GM12878 (cell line): ENCODE measurements at regions not wholly inside any gene's neighbourhood (a gene's known extent, or its start where the extent isn't known, plus 50 kb on each side); places are given as distances from the start of the nearest gene placed in this dataset.
A peak's percentile ranks its signal among the peaks of the same experiment; 100 is the strongest.

Experiments
- ATAC-seq: fragments of 200-7000 bp; cut with Tn5 transposase; 3 replicates; pipeline ENCODE4 v1.9.1; 2020; ENCODE audit warnings: mild to moderate bottlenecking, moderate library complexity
- BruUV-seq: library from RNA; stranded (reverse); fragments of 400-500 nt; replicated peaks from 2 replicates; lab custom pipeline; 2021; lab: Mats Ljungman, UMichigan
- CTCF ChIA-PET: fragments of 300-600 bp; sonication (Branson Sonifier 250); formaldehyde crosslinking; extraction: SDS; loops from one replicate; lab custom pipeline; 2021; ENCODE audit warnings: inconsistent platforms; lab: Yijun Ruan, JAX
- POLR2A ChIA-PET: fragments of 350-600 bp; formaldehyde crosslinking; extraction: SDS; loops from one replicate; lab custom pipeline; 2021; ENCODE audit warnings: inconsistent platforms; lab: Charles Lee
- RAD21 ChIA-PET: fragments of 300-600 bp; sonication (Branson Sonifier 250); formaldehyde crosslinking; loops from one replicate; lab custom pipeline; 2023; ENCODE audit warnings: antibody characterized with exemption; ENCODE audit not compliant: unreplicated experiment; lab: Charles Lee
- SMC1A ChIA-PET: fragments of 300-600 bp; sonication (Branson Sonifier 250); formaldehyde crosslinking; loops from one replicate; lab custom pipeline; 2023; ENCODE audit not compliant: unreplicated experiment, uncharacterized antibody; lab: Charles Lee
- DNase-seq: peaks from one replicate; pipeline ENCODE4 v3.0.0-alpha.2; 2011; ENCODE audit warnings: low read depth, low spot score
- FAIRE-seq: peaks from 3 replicates; lab custom pipeline; 2011; peaks lifted over from hg19 to GRCh38; lab: Jason Lieb, UNC
- H2AFZ ChIP-seq: 2 replicates; pipeline ENCODE4 v1.6.0; 2011; ENCODE audit warnings: low read depth, low read length, control low read depth; ENCODE audit not compliant: control insufficient read depth
- H3K27ac ChIP-seq: 2 replicates; pipeline ENCODE4 v1.5.1; 2011; ENCODE audit warnings: control low read depth; ENCODE audit not compliant: control insufficient read depth, insufficient read depth
- H3K27me3 ChIP-seq, 2 experiments: replicated peaks in 1 of 2; 2 replicates each; pipeline versions ENCODE4 v1.6.0 to v1.6.1; 2011; ENCODE audit warnings: low read length in 1 of 2; ENCODE audit not compliant: control insufficient read depth in 2 of 2, insufficient read depth in 2 of 2
- H3K36me3 ChIP-seq, 2 experiments: 2 replicates each; pipeline ENCODE4 v1.5.1; 2011; ENCODE audit warnings: low read length in 1 of 2; ENCODE audit not compliant: control insufficient read depth in 2 of 2, insufficient read depth in 2 of 2
- H3K4me1 ChIP-seq: 2 replicates; pipeline ENCODE4 v1.6.1; 2011; ENCODE audit warnings: mild to moderate bottlenecking, low read length, moderate library complexity, mixed read lengths; ENCODE audit not compliant: control insufficient read depth, insufficient read depth
- H3K4me2 ChIP-seq: 2 replicates; pipeline ENCODE4 v1.6.0; 2011; ENCODE audit warnings: control low read depth; ENCODE audit not compliant: control insufficient read depth, insufficient read depth
- H3K4me3 ChIP-seq: fragments of 200-600 bp; sonication (generic); 2 replicates; pipeline ENCODE4 v1.5.1; 2016
- H3K79me2 ChIP-seq: 2 replicates; pipeline ENCODE4 v1.6.0; 2011; ENCODE audit warnings: low read length; ENCODE audit not compliant: control insufficient read depth, insufficient read depth
- H3K9ac ChIP-seq: 2 replicates; pipeline ENCODE4 v1.8.0; 2011; ENCODE audit warnings: low read length, control low read depth, mixed read lengths; ENCODE audit not compliant: control insufficient read depth, insufficient read depth
- H3K9me3 ChIP-seq: replicated peaks from 3 replicates; pipeline ENCODE4 v1.5.1; 2011; ENCODE audit warnings: mild to moderate bottlenecking, low read length; ENCODE audit not compliant: control insufficient read depth, insufficient read depth
- H4K20me1 ChIP-seq: 2 replicates; pipeline ENCODE4 v1.6.0; 2011; ENCODE audit not compliant: control insufficient read depth, insufficient read depth
- ATF2 ChIP-seq: IDR thresholded peaks from 2 replicates; pipeline ENCODE4 v1.6.1; 2012; ENCODE audit warnings: low read length, inconsistent platforms
- RAD21 ChIP-seq: IDR thresholded peaks from 2 replicates; pipeline ENCODE4 v1.6.1; 2011; ENCODE audit warnings: mild to moderate bottlenecking, low read depth, low read length, moderate library complexity; ENCODE audit not compliant: insufficient read depth
- WGBS: methylation state at CpG from one replicate; pipeline ENCODE4 v1.1.6; 2016; ENCODE audit warnings: low lambda C conversion rate; ENCODE audit not compliant: insufficient replicate concordance, insufficient coverage; ENCODE audit errors: missing lambda C conversion rate; 5-methylcytosine and 5-hydroxymethylcytosine counted together
- in situ Hi-C: fragments of 300-500 bp; cut with MboI; formaldehyde crosslinking; loops from 9 replicates; pipeline ENCODE4 v1.14.3; 2018; ENCODE audit warnings: mixed read lengths
- intact Hi-C: fragments of 100-400 bp; cut with micrococcal nuclease; formaldehyde crosslinking; loops from one replicate; pipeline ENCODE4 v1.14.2; 2022; ENCODE audit not compliant: unreplicated experiment
- TF ChIP-seq, protein P1 (sequence below): IDR thresholded peaks from 2 replicates; pipeline ENCODE4 v1.6.1; 2011; ENCODE audit warnings: borderline replicate concordance, low read depth, mild to moderate bottlenecking, moderate library complexity, low read length; ENCODE audit not compliant: insufficient read depth, poor library complexity, severe bottlenecking
- TF ChIP-seq, protein P2 (sequence below): fragments of 450-650 bp; IDR thresholded peaks from 2 replicates; pipeline ENCODE4 v1.6.1; 2017; ENCODE audit warnings: low read depth, mild to moderate bottlenecking, moderate library complexity
- TF ChIP-seq, protein P3 (sequence below): fragments of 450-650 bp; formaldehyde crosslinking; IDR thresholded peaks from 2 replicates; pipeline ENCODE4 v1.4.0; 2022; ENCODE audit warnings: mild to moderate bottlenecking, moderate library complexity
- TF ChIP-seq, protein P4 (sequence below): fragments of 450-650 bp; IDR thresholded peaks from 2 replicates; pipeline ENCODE4 v1.6.1; 2017; ENCODE audit warnings: mild to moderate bottlenecking, moderate library complexity

- ATAC-seq: no peak
- intact Hi-C loops (no loop called here), in situ Hi-C loops (no loop called here)
- H4K20me1 ChIP-seq: no peaks in the 10 kb centered on the region
- no peak for DNase-seq
- ChIA-PET POLR2A (no interaction called here), SMC1A (no interaction called here), RAD21 (no interaction called here), CTCF (interaction anchor here (0.6 kb wide), 2 partner anchors 17 to 790 kb away, joined by 3 read pairs; no protein-coding TSS in a partner anchor)
- H3K79me2 ChIP-seq: no peaks in the 10 kb centered on the region
- H3K4me2 ChIP-seq: no peak overlapping the region
- peak overlapping the region; percentile 61 for H2AFZ ChIP-seq
- no peaks in the 10 kb centered on the region for H3K36me3 ChIP-seq
- FAIRE-seq: no peak
- no peak overlapping the region for H3K4me3 ChIP-seq
- no peaks in the 10 kb centered on the region; the same call in 2 of the 3 replicates for H3K9me3 ChIP-seq
- BruUV-seq: no TSS peak
- 50% methylated on average over 3 of the region's 3 CpGs for WGBS
- H3K9ac ChIP-seq: no peak overlapping the region
- no peaks in the 10 kb centered on the region for H3K27me3 ChIP-seq
- H3K27ac ChIP-seq: no peak overlapping the region
- H3K4me1 ChIP-seq: peaks cover 10% of the 10 kb centered on the region; the same call in 1 of the 2 replicates
- TF ChIP-seq, protein P1, sequence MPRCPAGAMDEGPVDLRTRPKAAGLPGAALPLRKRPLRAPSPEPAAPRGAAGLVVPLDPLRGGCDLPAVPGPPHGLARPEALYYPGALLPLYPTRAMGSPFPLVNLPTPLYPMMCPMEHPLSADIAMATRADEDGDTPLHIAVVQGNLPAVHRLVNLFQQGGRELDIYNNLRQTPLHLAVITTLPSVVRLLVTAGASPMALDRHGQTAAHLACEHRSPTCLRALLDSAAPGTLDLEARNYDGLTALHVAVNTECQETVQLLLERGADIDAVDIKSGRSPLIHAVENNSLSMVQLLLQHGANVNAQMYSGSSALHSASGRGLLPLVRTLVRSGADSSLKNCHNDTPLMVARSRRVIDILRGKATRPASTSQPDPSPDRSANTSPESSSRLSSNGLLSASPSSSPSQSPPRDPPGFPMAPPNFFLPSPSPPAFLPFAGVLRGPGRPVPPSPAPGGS: no peak
- TF ChIP-seq, protein P2, sequence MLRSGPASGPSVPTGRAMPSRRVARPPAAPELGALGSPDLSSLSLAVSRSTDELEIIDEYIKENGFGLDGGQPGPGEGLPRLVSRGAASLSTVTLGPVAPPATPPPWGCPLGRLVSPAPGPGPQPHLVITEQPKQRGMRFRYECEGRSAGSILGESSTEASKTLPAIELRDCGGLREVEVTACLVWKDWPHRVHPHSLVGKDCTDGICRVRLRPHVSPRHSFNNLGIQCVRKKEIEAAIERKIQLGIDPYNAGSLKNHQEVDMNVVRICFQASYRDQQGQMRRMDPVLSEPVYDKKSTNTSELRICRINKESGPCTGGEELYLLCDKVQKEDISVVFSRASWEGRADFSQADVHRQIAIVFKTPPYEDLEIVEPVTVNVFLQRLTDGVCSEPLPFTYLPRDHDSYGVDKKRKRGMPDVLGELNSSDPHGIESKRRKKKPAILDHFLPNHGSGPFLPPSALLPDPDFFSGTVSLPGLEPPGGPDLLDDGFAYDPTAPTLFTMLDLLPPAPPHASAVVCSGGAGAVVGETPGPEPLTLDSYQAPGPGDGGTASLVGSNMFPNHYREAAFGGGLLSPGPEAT: no peak
- TF ChIP-seq, protein P3, sequence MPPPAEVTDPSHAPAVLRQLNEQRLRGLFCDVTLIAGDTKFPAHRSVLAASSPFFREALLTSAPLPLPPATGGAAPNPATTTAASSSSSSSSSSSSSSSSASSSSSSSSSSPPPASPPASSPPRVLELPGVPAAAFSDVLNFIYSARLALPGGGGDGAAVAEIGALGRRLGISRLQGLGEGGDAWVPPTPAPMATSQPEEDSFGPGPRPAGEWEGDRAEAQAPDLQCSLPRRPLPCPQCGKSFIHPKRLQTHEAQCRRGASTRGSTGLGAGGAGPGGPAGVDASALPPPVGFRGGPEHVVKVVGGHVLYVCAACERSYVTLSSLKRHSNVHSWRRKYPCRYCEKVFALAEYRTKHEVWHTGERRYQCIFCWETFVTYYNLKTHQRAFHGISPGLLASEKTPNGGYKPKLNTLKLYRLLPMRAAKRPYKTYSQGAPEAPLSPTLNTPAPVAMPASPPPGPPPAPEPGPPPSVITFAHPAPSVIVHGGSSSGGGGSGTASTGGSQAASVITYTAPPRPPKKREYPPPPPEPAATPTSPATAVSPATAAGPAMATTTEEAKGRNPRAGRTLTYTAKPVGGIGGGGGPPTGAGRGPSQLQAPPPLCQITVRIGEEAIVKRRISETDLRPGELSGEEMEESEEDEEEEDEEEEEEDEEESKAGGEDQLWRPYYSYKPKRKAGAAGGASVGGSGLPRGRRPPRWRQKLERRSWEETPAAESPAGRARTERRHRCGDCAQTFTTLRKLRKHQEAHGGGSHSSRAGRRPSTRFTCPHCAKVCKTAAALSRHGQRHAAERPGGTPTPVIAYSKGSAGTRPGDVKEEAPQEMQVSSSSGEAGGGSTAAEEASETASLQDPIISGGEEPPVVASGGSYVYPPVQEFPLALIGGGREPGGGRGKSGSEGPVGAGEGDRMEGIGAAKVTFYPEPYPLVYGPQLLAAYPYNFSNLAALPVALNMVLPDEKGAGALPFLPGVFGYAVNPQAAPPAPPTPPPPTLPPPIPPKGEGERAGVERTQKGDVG (CRISPR knock-in tag): no peak
- TF ChIP-seq, protein P4, sequence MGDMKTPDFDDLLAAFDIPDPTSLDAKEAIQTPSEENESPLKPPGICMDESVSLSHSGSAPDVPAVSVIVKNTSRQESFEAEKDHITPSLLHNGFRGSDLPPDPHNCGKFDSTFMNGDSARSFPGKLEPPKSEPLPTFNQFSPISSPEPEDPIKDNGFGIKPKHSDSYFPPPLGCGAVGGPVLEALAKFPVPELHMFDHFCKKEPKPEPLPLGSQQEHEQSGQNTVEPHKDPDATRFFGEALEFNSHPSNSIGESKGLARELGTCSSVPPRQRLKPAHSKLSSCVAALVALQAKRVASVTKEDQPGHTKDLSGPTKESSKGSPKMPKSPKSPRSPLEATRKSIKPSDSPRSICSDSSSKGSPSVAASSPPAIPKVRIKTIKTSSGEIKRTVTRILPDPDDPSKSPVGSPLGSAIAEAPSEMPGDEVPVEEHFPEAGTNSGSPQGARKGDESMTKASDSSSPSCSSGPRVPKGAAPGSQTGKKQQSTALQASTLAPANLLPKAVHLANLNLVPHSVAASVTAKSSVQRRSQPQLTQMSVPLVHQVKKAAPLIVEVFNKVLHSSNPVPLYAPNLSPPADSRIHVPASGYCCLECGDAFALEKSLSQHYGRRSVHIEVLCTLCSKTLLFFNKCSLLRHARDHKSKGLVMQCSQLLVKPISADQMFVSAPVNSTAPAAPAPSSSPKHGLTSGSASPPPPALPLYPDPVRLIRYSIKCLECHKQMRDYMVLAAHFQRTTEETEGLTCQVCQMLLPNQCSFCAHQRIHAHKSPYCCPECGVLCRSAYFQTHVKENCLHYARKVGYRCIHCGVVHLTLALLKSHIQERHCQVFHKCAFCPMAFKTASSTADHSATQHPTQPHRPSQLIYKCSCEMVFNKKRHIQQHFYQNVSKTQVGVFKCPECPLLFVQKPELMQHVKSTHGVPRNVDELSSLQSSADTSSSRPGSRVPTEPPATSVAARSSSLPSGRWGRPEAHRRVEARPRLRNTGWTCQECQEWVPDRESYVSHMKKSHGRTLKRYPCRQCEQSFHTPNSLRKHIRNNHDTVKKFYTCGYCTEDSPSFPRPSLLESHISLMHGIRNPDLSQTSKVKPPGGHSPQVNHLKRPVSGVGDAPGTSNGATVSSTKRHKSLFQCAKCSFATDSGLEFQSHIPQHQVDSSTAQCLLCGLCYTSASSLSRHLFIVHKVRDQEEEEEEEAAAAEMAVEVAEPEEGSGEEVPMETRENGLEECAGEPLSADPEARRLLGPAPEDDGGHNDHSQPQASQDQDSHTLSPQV: no peak
- no peak for TF ChIP-seq ATF2
- no peak for TF ChIP-seq RAD21
Measured at GRCh38 chr3:192060160-192060781, 599.3 kb downstream of the PYDC2 start.
